Middle frontal gyrus (tissue), 1 donor: ENCODE measurements at regions not wholly inside any gene's neighbourhood (a gene's known extent, or its start where the extent isn't known, plus 50 kb on each side); places are given as distances from the start of the nearest gene placed in this dataset.

Source experiments
- DNase-seq: peaks from one replicate; pipeline ENCODE4 v3.0.0-alpha.2; 2015; ENCODE audit warnings: low spot score; ENCODE audit errors: extremely low spot score

DNA sequence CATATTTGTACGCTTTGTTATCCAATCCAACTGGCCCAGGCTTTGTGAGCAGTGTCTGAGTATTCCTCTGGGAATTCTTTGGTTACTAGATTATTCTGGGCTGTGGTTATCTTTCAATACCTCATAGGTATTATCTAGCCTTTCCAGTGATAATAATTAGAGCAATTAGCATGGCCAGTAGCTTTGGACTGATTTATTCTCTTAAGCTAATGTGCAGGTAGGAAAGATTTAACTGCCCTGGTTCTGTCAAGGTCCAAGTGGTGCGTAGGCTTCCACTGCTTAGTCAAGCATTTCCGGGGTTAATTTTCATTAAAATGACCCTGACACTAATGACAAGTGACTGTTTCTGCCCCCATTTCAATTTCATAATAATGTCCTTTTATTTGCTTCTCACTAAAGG is 54.2 kb upstream of the PMFBP1 start:
- no peak for DNase-seq

DNA sequence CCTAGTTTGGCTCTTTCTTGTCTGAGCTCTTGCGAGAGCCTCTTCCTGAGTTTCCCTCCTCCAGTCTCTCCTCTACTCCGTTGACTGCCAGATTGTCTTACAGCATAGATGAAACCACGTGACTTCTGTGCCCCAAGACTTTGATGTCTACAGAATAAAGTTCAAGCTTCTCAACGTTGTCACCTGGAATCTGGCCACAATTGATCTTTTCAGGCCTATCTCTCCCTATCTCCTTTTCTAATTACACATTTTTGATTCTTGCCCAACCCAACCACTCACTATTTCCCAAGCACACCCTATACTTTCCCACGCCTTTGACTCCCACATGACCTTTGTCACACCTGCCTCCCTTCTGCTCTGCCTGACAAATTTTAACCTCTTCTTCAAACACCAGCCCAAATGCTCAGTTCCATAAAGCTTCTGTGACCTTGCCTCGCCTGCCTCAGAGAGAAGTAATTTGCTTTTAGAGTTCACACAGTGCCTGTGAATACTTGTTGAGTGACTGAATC is 52.4 kb upstream of the PMFBP1 start:
- DNase-seq: no peak

DNA sequence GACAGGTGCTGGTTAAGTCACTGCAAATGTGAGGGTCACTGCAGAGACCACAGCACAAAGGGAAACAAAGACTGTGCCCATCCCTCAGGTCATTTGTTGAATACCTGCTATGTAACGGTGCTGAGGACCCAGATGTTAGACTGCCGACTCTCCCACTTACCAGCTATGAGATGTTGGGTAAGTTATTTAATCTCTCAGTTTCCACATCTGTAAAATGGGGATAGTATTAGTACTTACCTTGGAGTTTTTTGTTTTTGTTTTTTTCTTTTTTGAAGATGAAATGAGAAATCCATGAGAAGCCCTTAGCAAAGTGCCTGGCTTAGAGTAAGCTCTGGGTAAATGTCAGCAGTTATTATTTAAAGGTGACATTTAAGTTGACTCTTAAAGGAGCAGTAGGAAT is 50.5 kb upstream of the PMFBP1 start:
- no peak for DNase-seq
